GM18873 (cell line): ENCODE measurements at regions not wholly inside any gene's neighbourhood (a gene's known extent, or its start where the extent isn't known, plus 50 kb on each side); places are given as distances from the start of the nearest gene placed in this dataset.

Experiments
- ATAC-seq: cut with Tn5 transposase; IDR thresholded peaks from one replicate; pipeline ENCODE4 v1.9.1; 2021; ENCODE audit warnings: mild to moderate bottlenecking, moderate library complexity, moderate number of reproducible peaks; ENCODE audit not compliant: unreplicated experiment, low FRiP score

DNA sequence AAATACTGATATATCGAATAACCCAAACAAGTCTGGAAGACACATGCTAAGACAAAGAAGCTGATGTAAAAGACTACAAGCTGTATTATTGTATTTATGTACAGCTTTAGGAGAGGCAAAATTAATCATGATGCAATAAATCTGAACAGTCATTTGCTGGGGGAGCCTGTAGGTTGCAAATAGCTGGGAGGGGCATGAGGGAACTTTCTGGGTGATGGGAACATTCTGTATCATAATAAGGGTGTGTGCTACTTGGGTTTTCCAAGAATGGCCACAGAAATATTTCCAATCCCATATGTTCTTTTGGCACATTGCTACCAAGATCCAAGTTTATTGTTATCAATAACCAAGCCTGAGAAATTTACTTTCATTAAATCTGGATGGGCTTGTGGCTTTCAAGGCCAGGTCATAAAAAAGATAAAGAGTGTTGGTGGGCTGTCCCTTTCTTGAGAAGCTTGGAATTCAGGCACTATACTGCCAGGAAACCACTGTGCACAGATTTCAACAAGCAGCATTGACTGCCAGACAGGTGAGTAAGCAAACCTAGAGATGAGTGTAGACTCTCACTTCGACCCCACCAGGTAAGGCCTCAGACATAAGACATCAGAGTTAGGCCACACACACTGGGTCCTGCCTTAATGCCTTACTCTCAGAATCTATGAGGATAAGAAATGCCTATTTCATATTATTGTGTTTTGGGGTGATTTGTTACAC, 629.7 kb upstream of the FZD8 start:
- no peak for ATAC-seq

DNA sequence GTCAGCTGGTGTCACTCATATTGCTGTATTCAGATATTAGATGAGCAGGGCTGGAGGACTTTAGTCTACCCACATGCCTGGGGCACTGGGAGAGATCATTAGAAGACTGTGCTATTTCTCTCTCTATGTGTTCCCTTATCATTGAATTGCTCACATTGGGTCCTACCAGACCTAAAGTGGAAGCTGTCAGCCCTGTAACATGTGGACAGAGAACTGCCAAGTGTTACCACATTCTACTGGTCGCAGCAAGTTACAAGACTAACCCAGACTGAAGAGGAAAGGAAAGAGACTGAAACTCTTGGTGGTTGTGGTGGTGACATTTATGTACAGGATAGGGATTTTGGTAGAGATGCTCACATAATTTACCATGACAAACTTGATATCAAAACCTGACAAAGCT, 627.1 kb upstream of the FZD8 start:
- no peak for ATAC-seq

GRCh38 chr10:36266923-36267322, 624.8 kb upstream of the FZD8 start:
- ATAC-seq: no peak

GRCh38 chr10:36265741-36266140, 623.6 kb upstream of the FZD8 start:
- ATAC-seq: no peak

GRCh38 chr10:36263871-36264270, 621.8 kb upstream of the FZD8 start:
- no peak for ATAC-seq

- no peak for ATAC-seq
Observed at GRCh38 chr10:36256948-36257356, 614.9 kb upstream of the FZD8 start.

- no peak for ATAC-seq
Observed at GRCh38 chr10:36256166-36256565, 614.1 kb upstream of the FZD8 start.

- ATAC-seq: no peak
Observed at GRCh38 chr10:36254199-36254598, 612.1 kb upstream of the FZD8 start.

- no peak for ATAC-seq
Observed at GRCh38 chr10:36253731-36254130, 611.6 kb upstream of the FZD8 start.

DNA sequence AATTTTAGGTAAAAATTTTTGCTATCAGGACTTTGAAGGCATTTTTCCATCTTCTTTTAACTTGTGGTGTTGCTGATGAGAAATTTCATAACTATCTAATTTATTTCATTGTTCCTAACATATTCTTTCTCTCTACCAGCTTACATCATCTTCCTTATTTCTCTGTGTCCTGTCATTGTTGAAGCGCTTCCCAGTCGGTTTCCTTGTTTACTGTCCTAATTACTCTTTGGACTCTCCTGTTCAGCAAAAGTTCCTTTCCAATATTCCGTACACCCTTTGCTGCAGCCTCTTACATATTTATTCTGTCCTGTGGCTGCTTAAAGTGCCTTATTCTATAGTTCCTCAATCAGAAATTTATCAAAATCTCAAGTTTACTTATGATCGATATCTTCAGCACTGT, 609.0 kb upstream of the FZD8 start:
- no peak for ATAC-seq

DNA sequence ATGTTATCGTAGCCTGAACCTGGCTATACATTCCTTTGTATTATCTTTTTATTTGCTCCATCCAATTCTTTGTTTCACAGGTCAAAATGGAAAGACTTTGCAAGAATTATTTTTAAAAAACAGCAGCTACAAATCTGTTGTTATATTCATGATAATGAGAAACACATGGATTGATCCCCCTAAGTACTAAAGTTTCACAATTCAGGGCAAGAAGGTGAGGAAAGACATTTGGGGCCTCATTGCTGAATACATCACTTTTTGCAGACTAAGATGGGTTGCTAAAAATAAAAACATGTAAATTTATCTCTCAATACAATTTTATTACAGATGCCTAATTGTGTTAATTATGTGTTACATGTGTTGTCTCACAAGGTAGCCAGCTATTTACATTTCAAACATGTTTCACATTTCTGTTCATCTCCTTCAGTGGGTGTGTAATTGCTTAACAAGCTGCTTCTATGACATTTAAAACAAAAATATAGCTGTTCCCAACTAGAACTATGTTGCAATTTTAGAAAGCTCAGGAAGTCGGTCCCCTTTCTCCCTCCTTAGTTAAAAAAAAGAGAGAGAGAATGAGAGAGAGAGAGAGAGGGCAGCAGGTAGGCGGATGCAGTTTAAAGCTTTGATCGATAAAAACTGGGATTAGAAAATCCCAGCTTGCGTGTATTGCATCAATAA, 606.3 kb upstream of the FZD8 start:
- ATAC-seq: no peak

GRCh38 chr10:36247478-36247877, 605.4 kb upstream of the FZD8 start:
- ATAC-seq: no peak

- no peak for ATAC-seq
Observed at GRCh38 chr10:36236931-36237330, 594.8 kb upstream of the FZD8 start.

GRCh38 chr10:36236341-36236740, 594.2 kb upstream of the FZD8 start:
- ATAC-seq: no peak

DNA sequence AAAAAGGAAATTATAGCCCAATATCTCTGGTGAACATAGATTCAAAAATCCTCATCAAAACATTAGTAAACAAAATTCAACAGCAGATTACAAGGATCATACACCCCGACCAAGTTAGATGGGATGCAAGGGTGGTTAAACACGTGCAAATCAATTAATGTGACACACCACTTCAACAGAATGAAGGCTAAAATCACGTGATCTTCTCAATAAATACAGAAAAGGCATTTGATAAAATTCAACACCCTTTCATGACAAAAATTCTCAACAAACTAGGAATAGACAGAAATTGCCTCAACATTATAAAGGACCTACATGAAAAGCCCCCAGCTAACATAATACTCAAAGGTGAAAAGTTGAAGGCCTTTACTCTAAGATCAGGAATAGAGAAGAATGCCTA, 590.8 kb upstream of the FZD8 start:
- ATAC-seq: no peak

DNA sequence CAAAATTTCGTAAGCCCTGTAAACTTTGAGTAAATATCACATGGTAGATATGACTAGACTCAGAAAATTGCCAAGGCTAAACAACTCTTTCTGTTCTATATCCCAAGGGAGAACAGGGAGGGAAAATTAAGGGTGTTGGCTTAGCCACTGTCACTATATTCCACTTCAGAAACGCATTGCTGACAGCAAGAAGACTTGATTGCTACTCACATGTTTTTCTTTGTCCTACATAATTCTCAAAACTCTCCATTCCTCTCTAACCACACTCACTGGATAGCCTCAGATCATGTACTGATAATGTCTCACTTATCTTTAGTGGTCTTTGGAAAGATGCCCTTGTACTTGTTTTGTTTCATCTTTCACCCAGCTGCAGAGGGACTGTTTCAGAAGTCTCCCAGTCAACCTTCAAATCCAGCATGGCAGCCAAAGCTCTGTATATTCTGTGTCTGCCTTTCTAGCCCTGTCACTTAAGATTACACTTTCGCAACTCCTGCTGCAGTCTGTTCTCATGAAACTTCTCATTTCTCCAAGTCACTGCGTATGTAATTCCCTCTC, 582.4 kb upstream of the FZD8 start:
- ATAC-seq: no peak

- ATAC-seq: no peak
Observed at GRCh38 chr10:36221101-36221500, 579.0 kb upstream of the FZD8 start.

- ATAC-seq: no peak
Observed at GRCh38 chr10:36220151-36220550, 578.1 kb upstream of the FZD8 start.

GRCh38 chr10:36211856-36212255, 569.8 kb upstream of the FZD8 start:
- ATAC-seq: no peak

- ATAC-seq: no peak
Observed at GRCh38 chr10:36209480-36209879, 567.4 kb upstream of the FZD8 start.

DNA sequence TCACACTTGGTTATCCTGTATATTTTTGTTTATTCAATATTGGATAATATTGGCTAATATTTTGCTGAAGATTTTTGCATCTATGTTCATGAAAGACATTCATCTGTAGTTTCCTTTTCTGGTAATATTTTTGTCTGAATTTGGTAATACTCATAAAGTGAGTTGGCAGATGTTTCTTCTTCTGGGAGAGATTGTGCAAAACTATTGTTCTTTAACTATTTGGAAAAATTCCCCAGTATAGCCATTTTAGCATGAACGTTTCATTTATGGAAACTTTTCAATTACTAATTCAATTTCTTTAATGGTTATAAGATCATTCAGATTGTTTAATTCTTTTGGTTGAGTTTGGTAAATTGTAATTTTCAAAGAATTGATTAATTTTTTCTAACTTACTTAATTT, 560.8 kb upstream of the FZD8 start:
- no peak for ATAC-seq

GRCh38 chr10:36200577-36200976, 558.5 kb upstream of the FZD8 start:
- no peak for ATAC-seq
